ENCODE measurements at regions not wholly inside any gene's neighbourhood (a gene's known extent, or its start where the extent isn't known, plus 50 kb on each side); places are given as distances from the start of the nearest gene placed in this dataset.

GRCh38 chr2:48856657-48857056, 101.1 kb upstream of the LHCGR start:
- no peaks in the 10 kb centered on the region for H3K9me3 Mint-ChIP-seq (ENCODE audit: unreplicated experiment)
- peak overlapping the region; percentile 15 for H3K27ac Mint-ChIP-seq (ENCODE audit: unreplicated experiment)
- H3K4me3 Mint-ChIP-seq (ENCODE audit: unreplicated experiment), result no peak overlapping the region
- peaks cover 1% of the 10 kb centered on the region for H3K27me3 Mint-ChIP-seq (ENCODE audit: unreplicated experiment)
- no peak for DNase-seq (ENCODE audit: low spot score)
- no peaks in the 10 kb centered on the region for H3K36me3 Mint-ChIP-seq (ENCODE audit: low read depth, unreplicated experiment)
- no peak for TF ChIP-seq CTCF (IDR thresholded peaks at IDR 0.05; ENCODE audit: unreplicated experiment)
- peaks cover 30% of the 10 kb centered on the region for H3K4me1 Mint-ChIP-seq (ENCODE audit: unreplicated experiment)

- TF ChIP-seq CTCF (IDR thresholded peaks at IDR 0.05; ENCODE audit: unreplicated experiment), result no peak
- Mint-ChIP-seq H3K27ac (ENCODE audit: unreplicated experiment) (peak overlapping the region; percentile 15), H3K36me3 (ENCODE audit: low read depth, unreplicated experiment) (no peaks in the 10 kb centered on the region), H3K4me1 (ENCODE audit: unreplicated experiment) (peaks cover 30% of the 10 kb centered on the region), H3K4me3 (ENCODE audit: unreplicated experiment) (no peak overlapping the region), H3K9me3 (ENCODE audit: unreplicated experiment) (no peaks in the 10 kb centered on the region), H3K27me3 (ENCODE audit: unreplicated experiment) (peaks cover 1% of the 10 kb centered on the region)
- DNase-seq (ENCODE audit: low spot score), result no peak
Observed at GRCh38 chr2:48856144-48856543, 100.6 kb upstream of the LHCGR start.

GRCh38 chr2:48855142-48855541, 99.6 kb upstream of the LHCGR start:
- Mint-ChIP-seq H3K36me3 (ENCODE audit: low read depth, unreplicated experiment) (no peaks in the 10 kb centered on the region), H3K4me1 (ENCODE audit: unreplicated experiment) (peaks cover 30% of the 10 kb centered on the region), H3K27ac (ENCODE audit: unreplicated experiment) (no peak overlapping the region), H3K9me3 (ENCODE audit: unreplicated experiment) (no peaks in the 10 kb centered on the region), H3K27me3 (ENCODE audit: unreplicated experiment) (peaks cover 1% of the 10 kb centered on the region), H3K4me3 (ENCODE audit: unreplicated experiment) (no peak overlapping the region)
- TF ChIP-seq CTCF (IDR thresholded peaks at IDR 0.05; ENCODE audit: unreplicated experiment), result no peak
- no peak for DNase-seq (ENCODE audit: low spot score)

GRCh38 chr2:48854681-48855080, 99.2 kb upstream of the LHCGR start:
- Mint-ChIP-seq H3K27me3 (ENCODE audit: unreplicated experiment) (peaks cover 1% of the 10 kb centered on the region), H3K36me3 (ENCODE audit: low read depth, unreplicated experiment) (no peaks in the 10 kb centered on the region), H3K9me3 (ENCODE audit: unreplicated experiment) (no peaks in the 10 kb centered on the region), H3K4me1 (ENCODE audit: unreplicated experiment) (peaks cover 30% of the 10 kb centered on the region), H3K4me3 (ENCODE audit: unreplicated experiment) (no peak overlapping the region), H3K27ac (ENCODE audit: unreplicated experiment) (no peak overlapping the region)
- DNase-seq (ENCODE audit: low spot score), result no peak
- TF ChIP-seq CTCF (IDR thresholded peaks at IDR 0.05; ENCODE audit: unreplicated experiment), result no peak

GRCh38 chr2:48852938-48853337, 97.4 kb upstream of the LHCGR start:
- H3K27ac Mint-ChIP-seq (ENCODE audit: unreplicated experiment), result no peak overlapping the region
- TF ChIP-seq CTCF (IDR thresholded peaks at IDR 0.05; ENCODE audit: unreplicated experiment), result no peak
- H3K27me3 Mint-ChIP-seq (ENCODE audit: unreplicated experiment), result no peaks in the 10 kb centered on the region
- H3K4me3 Mint-ChIP-seq (ENCODE audit: unreplicated experiment), result no peak overlapping the region
- H3K4me1 Mint-ChIP-seq (ENCODE audit: unreplicated experiment), result peaks cover 23% of the 10 kb centered on the region
- H3K36me3 Mint-ChIP-seq (ENCODE audit: low read depth, unreplicated experiment), result no peaks in the 10 kb centered on the region
- H3K9me3 Mint-ChIP-seq (ENCODE audit: unreplicated experiment), result no peaks in the 10 kb centered on the region
- DNase-seq (ENCODE audit: low spot score), result no peak

Data from endothelial cell (in vitro differentiated cells).